ENCODE measurements at regions not wholly inside any gene's neighbourhood (a gene's known extent, or its start where the extent isn't known, plus 50 kb on each side); places are given as distances from the start of the nearest gene placed in this dataset.

DNA sequence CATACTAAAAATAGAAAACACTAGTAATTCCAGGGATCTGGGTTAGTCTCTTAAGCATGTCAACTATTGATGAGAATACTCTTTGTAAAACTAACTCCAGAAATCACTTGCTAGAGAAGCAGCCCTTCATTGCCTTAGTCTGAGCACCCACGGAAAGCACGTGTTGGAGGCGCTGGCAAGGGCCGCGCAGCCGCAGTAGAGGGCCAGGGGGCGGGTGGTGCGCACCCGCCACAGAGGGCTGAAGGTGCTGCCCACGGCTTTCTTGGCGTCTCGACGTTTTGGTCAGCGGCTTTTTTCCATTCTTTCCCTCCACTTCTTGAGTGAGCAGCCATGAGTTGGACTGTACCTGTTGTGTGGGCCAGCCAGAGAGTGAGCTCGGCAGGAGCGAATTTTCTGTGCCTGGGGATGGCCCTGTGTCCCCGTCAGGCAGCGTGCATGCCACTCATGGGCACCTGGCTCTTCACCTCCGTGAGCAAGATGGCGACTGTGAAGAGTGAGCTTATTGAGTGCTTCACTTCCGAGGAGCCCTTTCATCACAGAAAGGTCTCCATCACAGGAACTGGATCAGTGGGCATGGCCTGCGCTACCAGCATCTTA is 68.4 kb upstream of the PPM1H start:
- TF ChIP-seq, protein P1, sequence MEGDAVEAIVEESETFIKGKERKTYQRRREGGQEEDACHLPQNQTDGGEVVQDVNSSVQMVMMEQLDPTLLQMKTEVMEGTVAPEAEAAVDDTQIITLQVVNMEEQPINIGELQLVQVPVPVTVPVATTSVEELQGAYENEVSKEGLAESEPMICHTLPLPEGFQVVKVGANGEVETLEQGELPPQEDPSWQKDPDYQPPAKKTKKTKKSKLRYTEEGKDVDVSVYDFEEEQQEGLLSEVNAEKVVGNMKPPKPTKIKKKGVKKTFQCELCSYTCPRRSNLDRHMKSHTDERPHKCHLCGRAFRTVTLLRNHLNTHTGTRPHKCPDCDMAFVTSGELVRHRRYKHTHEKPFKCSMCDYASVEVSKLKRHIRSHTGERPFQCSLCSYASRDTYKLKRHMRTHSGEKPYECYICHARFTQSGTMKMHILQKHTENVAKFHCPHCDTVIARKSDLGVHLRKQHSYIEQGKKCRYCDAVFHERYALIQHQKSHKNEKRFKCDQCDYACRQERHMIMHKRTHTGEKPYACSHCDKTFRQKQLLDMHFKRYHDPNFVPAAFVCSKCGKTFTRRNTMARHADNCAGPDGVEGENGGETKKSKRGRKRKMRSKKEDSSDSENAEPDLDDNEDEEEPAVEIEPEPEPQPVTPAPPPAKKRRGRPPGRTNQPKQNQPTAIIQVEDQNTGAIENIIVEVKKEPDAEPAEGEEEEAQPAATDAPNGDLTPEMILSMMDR (IDR thresholded peaks at IDR 0.05) = no peak
- no peak for TF ChIP-seq POLR2A (IDR thresholded peaks at IDR 0.05)
